H1 (cell line): ENCODE measurements at regions not wholly inside any gene's neighbourhood (a gene's known extent, or its start where the extent isn't known, plus 50 kb on each side); places are given as distances from the start of the nearest gene placed in this dataset.

ENCODE experiments used
- CTCF ChIA-PET: fragments of 300-600 bp; sonication (Branson Sonifier 250); formaldehyde crosslinking; loops from one replicate; lab custom pipeline; 2021; ENCODE audit not compliant: partially characterized antibody; lab: Charles Lee
- POLR2A ChIA-PET: fragments of 300-600 bp; sonication (Branson Sonifier 250); formaldehyde crosslinking; loops from one replicate; lab custom pipeline; 2021; ENCODE audit warnings: inconsistent platforms; ENCODE audit not compliant: partially characterized antibody; lab: Charles Lee
- DNase-seq, 2 experiments: peaks; one replicate each; pipeline versions ENCODE4 v3.0.0 to v3.0.0-alpha.2; 2010 to 2022; ENCODE audit warnings: low spot score in 2 of 2, low read depth in 1 of 2, mixed read lengths in 1 of 2
- FAIRE-seq: peaks from 2 replicates; lab custom pipeline; 2011; peaks lifted over from hg19 to GRCh38; lab: Jason Lieb, UNC
- H2AFZ ChIP-seq: 2 replicates; pipeline ENCODE4 v1.8.1; 2012; ENCODE audit warnings: low read length, inconsistent platforms
- H2AK5ac ChIP-seq: 2 replicates; pipeline ENCODE4 v1.6.1; 2013; ENCODE audit warnings: low read depth, low read length
- H2BK120ac ChIP-seq: replicated peaks from 2 replicates; pipeline ENCODE3; 2013; ENCODE audit warnings: low read depth, low read length, inconsistent platforms
- H2BK12ac ChIP-seq: 2 replicates; pipeline ENCODE4 v1.6.1; 2013; ENCODE audit warnings: low read depth, low read length
- H2BK15ac ChIP-seq: 2 replicates; pipeline ENCODE4 v1.6.1; 2013; ENCODE audit warnings: low read length
- H2BK20ac ChIP-seq: 2 replicates; pipeline ENCODE4 v1.6.1; 2013; ENCODE audit warnings: low read length
- H2BK5ac ChIP-seq: 2 replicates; pipeline ENCODE4 v1.6.1; 2013; ENCODE audit warnings: low read depth, low read length
- H3K14ac ChIP-seq: 2 replicates; pipeline ENCODE4 v1.6.1; 2013; ENCODE audit warnings: inconsistent platforms; ENCODE audit not compliant: insufficient read length
- H3K18ac ChIP-seq: 2 replicates; pipeline ENCODE4 v1.6.1; 2013; ENCODE audit warnings: low read length; ENCODE audit errors: extremely low read depth
- H3K23ac ChIP-seq: 2 replicates; pipeline ENCODE4 v1.6.1; 2013; ENCODE audit warnings: inconsistent platforms; ENCODE audit not compliant: insufficient read length
- H3K23me2 ChIP-seq: 2 replicates; pipeline ENCODE4 v1.6.1; 2013; ENCODE audit warnings: low read depth, low read length
- H3K27ac ChIP-seq: 2 replicates; pipeline ENCODE4 v1.6.1; 2011; ENCODE audit warnings: low read depth, low read length, inconsistent platforms
- H3K27me3 ChIP-seq, 4 experiments: replicated peaks in 1 of 4; 1 replicate in 1 of 4; 2 replicates in 3 of 4; pipeline versions ENCODE4 v1.6.1 to v1.8.1; 2011 to 2013; ENCODE audit warnings: low read length in 3 of 4, mild to moderate bottlenecking in 3 of 4, inconsistent platforms in 2 of 4, mixed read lengths in 2 of 4, moderate library complexity in 1 of 4; ENCODE audit not compliant: control insufficient read depth in 3 of 4, insufficient read depth in 3 of 4; ENCODE audit errors: extremely low read depth in 1 of 4
- H3K36me3 ChIP-seq, 4 experiments: 2 replicates each; pipeline versions ENCODE4 v1.6.1 to v1.8.1; 2011 to 2013; ENCODE audit warnings: mild to moderate bottlenecking in 4 of 4, low read length in 3 of 4, moderate library complexity in 2 of 4, control low read depth in 1 of 4, inconsistent platforms in 1 of 4; ENCODE audit not compliant: insufficient read depth in 4 of 4, control insufficient read depth in 2 of 4
- H3K4ac ChIP-seq: replicated peaks from 2 replicates; pipeline ENCODE3; 2013; ENCODE audit warnings: low read length, low read depth, mixed read lengths, inconsistent platforms; ENCODE audit not compliant: insufficient read length
- H3K4me1 ChIP-seq, 4 experiments: replicated peaks in 1 of 4; 1 replicate in 1 of 4; 2 replicates in 3 of 4; pipeline versions ENCODE4 v1.6.1 to v1.8.1; 2011 to 2013; ENCODE audit warnings: low read length in 3 of 4, inconsistent platforms in 2 of 4, mixed read lengths in 1 of 4; ENCODE audit not compliant: insufficient read depth in 4 of 4, control insufficient read depth in 3 of 4
- H3K4me2 ChIP-seq, 2 experiments: 2 replicates each; pipeline versions ENCODE4 v1.6.1 to v1.8.1; 2011 to 2013; ENCODE audit warnings: low read depth in 2 of 2, low read length in 2 of 2, control low read depth in 1 of 2, inconsistent platforms in 1 of 2, mild to moderate bottlenecking in 1 of 2; ENCODE audit not compliant: insufficient read depth in 1 of 2
- H3K4me3 ChIP-seq, 4 experiments: fragments of 200-600, 300-600 bp in 1 of 4; sonication (generic), shearing (Covaris generic), sonication (Bioruptor Twin) in 1 of 4; 2 replicates each; pipeline versions ENCODE4 v1.5.1 to v1.8.1; 2011 to 2016; ENCODE audit warnings: low read length in 4 of 4, low read depth in 3 of 4, control low read depth in 2 of 4, inconsistent platforms in 2 of 4, mild to moderate bottlenecking in 2 of 4, mixed read lengths in 1 of 4, moderate library complexity in 1 of 4; ENCODE audit not compliant: insufficient read depth in 2 of 4; ENCODE audit errors: extremely low read depth in 1 of 4
- H3K56ac ChIP-seq: replicated peaks from 2 replicates; pipeline ENCODE3; 2013; ENCODE audit warnings: low read depth, mild to moderate bottlenecking, mixed read lengths, low read length, inconsistent platforms; ENCODE audit not compliant: insufficient read length
- H3K79me1 ChIP-seq: 2 replicates; pipeline ENCODE4 v1.6.1; 2013; ENCODE audit warnings: low read depth, low read length, control low read depth
- H3K79me2 ChIP-seq, 2 experiments: 2 replicates each; pipeline versions ENCODE4 v1.6.1 to v1.8.1; 2012 to 2013; ENCODE audit warnings: low read length in 2 of 2, mild to moderate bottlenecking in 2 of 2, inconsistent platforms in 1 of 2; ENCODE audit not compliant: insufficient read depth in 2 of 2, control insufficient read depth in 1 of 2
- H3K9ac ChIP-seq, 4 experiments: replicated peaks in 1 of 4; 1 replicate in 1 of 4; 2 replicates in 3 of 4; pipeline versions ENCODE4 v1.6.1 to v1.8.1; 2011 to 2013; ENCODE audit warnings: low read depth in 3 of 4, low read length in 3 of 4, control low read depth in 2 of 4, mild to moderate bottlenecking in 2 of 4, moderate library complexity in 2 of 4, inconsistent platforms in 1 of 4; ENCODE audit errors: extremely low read depth in 1 of 4
- H3K9me3 ChIP-seq, 2 experiments: 2 replicates each; pipeline versions ENCODE4 v1.6.1 to v1.8.1; 2012 to 2013; ENCODE audit warnings: mild to moderate bottlenecking in 2 of 2, moderate library complexity in 2 of 2, control low read depth in 1 of 2, inconsistent platforms in 1 of 2, low read depth in 1 of 2, low read length in 1 of 2, mixed read lengths in 1 of 2; ENCODE audit not compliant: insufficient read depth in 2 of 2
- H4K20me1 ChIP-seq, 2 experiments: replicated peaks in 1 of 2; 2 replicates each; pipeline versions ENCODE3 to v1.8.1; 2011 to 2013; ENCODE audit warnings: inconsistent platforms in 2 of 2, low read length in 2 of 2, mild to moderate bottlenecking in 1 of 2; ENCODE audit not compliant: insufficient read depth in 2 of 2, control insufficient read depth in 1 of 2
- H4K5ac ChIP-seq: 2 replicates; pipeline ENCODE4 v1.6.1; 2013; ENCODE audit warnings: low read length, low read depth, mixed read lengths, inconsistent platforms; ENCODE audit not compliant: insufficient read length
- H4K8ac ChIP-seq: 2 replicates; pipeline ENCODE4 v1.8.0; 2013; ENCODE audit warnings: mild to moderate bottlenecking, moderate library complexity, low read length, inconsistent platforms; ENCODE audit not compliant: insufficient read depth; ENCODE audit errors: extremely low read depth
- H4K91ac ChIP-seq: replicated peaks from 2 replicates; pipeline ENCODE3; 2013; ENCODE audit warnings: low read length, mixed read lengths, inconsistent platforms; ENCODE audit not compliant: insufficient read length
- ASH2L ChIP-seq: fragments of 200-600, 300-600 bp; sonication (generic); IDR thresholded peaks from one replicate; pipeline ENCODE4 v1.7.1; 2017; ENCODE audit warnings: low read length
- EZH2 ChIP-seq: fragments of 200-600 bp; sonication (generic); IDR thresholded peaks from 2 replicates; pipeline ENCODE4 v1.7.1; 2012; ENCODE audit warnings: low read depth, mild to moderate bottlenecking, moderate library complexity, low read length, inconsistent platforms; ENCODE audit not compliant: severe bottlenecking
- GTF2F1 ChIP-seq: IDR thresholded peaks from 2 replicates; pipeline ENCODE4 v1.6.1; 2012; ENCODE audit warnings: low read depth, low read length, improper control_type of control experiment, borderline replicate concordance
- KDM1A ChIP-seq: fragments of 200-600, 300-600 bp; sonication (generic); IDR thresholded peaks from 2 replicates; pipeline ENCODE4 v1.7.1; 2016; ENCODE audit warnings: mild to moderate bottlenecking, low read length, borderline replicate concordance
- KDM4A ChIP-seq: IDR thresholded peaks from one replicate; pipeline ENCODE4 v1.7.1; 2012; ENCODE audit warnings: low read depth, mild to moderate bottlenecking, moderate library complexity, low read length, inconsistent platforms; ENCODE audit not compliant: severe bottlenecking
- RXRA ChIP-seq: IDR thresholded peaks from 2 replicates; pipeline ENCODE4 v1.6.1; 2011; ENCODE audit warnings: low read depth, mild to moderate bottlenecking, low read length, moderate library complexity; ENCODE audit not compliant: insufficient read depth
- SAP30 ChIP-seq: fragments of 300-600 bp; sonication (generic); IDR thresholded peaks from 2 replicates; pipeline ENCODE4 v1.7.1; 2012; ENCODE audit warnings: low read length, moderate library complexity, mild to moderate bottlenecking, inconsistent platforms; ENCODE audit not compliant: insufficient read depth, insufficient replicate concordance
- SP2 ChIP-seq: IDR thresholded peaks from 2 replicates; pipeline ENCODE4 v1.6.1; 2012; ENCODE audit warnings: mild to moderate bottlenecking, low read length, inconsistent platforms
- WGBS, 2 experiments: shearing (Covaris generic) in 1 of 2; methylation state at CpG; one replicate each; pipeline versions ENCODE4 v1.1.6 to v1.1.7; 2013 to 2015; ENCODE audit warnings: low lambda C conversion rate in 2 of 2, mixed read lengths in 2 of 2, inconsistent platforms in 1 of 2, low coverage in 1 of 2, missing lambda C conversion rate in 1 of 2; ENCODE audit not compliant: insufficient replicate concordance in 2 of 2, insufficient coverage in 1 of 2, insufficient read length in 1 of 2; ENCODE audit errors: extremely low coverage in 1 of 2, missing lambda C conversion rate in 1 of 2; 5-methylcytosine and 5-hydroxymethylcytosine counted together

GRCh38 chrX:69263251-69263820 lies 98.1 kb upstream of the PJA1 start:
- no peak overlapping the region for H3K56ac ChIP-seq
- no peak overlapping the region for H3K27ac ChIP-seq
- no peak overlapping the region for H2BK15ac ChIP-seq
- H3K4me3 ChIP-seq: peak overlapping the region in 1 of 4 experiments; percentile 15; a peak in 2 of 8 replicates
- no peak overlapping the region for H4K5ac ChIP-seq
- H3K18ac ChIP-seq: no peak overlapping the region
- H3K27me3 ChIP-seq: peaks cover 34 to 72% (median 69%) of the 10 kb centered on the region in 4 experiments
- no peak overlapping the region for H3K4ac ChIP-seq
- H2AFZ ChIP-seq: no peak overlapping the region
- no peak overlapping the region for H2BK120ac ChIP-seq
- no peak overlapping the region for H3K14ac ChIP-seq
- H3K4me2 ChIP-seq: peak overlapping the region; percentile 43 to 67
- peaks cover 2 to 14% (median 6%) of the 10 kb centered on the region in 4 experiments; a peak in 5 of 7 replicates for H3K4me1 ChIP-seq
- no peaks in the 10 kb centered on the region for H3K9me3 ChIP-seq
- CTCF ChIA-PET: interaction anchor here (0.8 to 2.9 kb wide), 5 partner anchors 9 to 441 kb away, joined by 5 to 17 read pairs (median 7); no protein-coding TSS in a partner anchor
- H3K79me1 ChIP-seq: no peaks in the 10 kb centered on the region
- no peak overlapping the region for H3K9ac ChIP-seq
- H2BK20ac ChIP-seq: no peak overlapping the region
- POLR2A ChIA-PET: interaction anchor here (0.6 to 1.1 kb wide), 2 partner anchors 17 to 417 kb away, joined by 3 read pairs; no protein-coding TSS in a partner anchor
- H3K79me2 ChIP-seq: no peaks in the 10 kb centered on the region
- no peak overlapping the region for H4K91ac ChIP-seq
- TF ChIP-seq GTF2F1 (no peak), SP2 (no peak), ASH2L (no peak), SAP30 (no peak), RXRA (no peak), KDM1A (no peak), KDM4A (no peak), EZH2 (no peak)
- H3K23ac ChIP-seq: no peak overlapping the region
- H2BK5ac ChIP-seq: no peak overlapping the region
- DNase-seq (no peak), FAIRE-seq (no peak)
- no peak overlapping the region for H4K8ac ChIP-seq
- no peak overlapping the region for H2AK5ac ChIP-seq
- H2BK12ac ChIP-seq: 0 out of 2 replicates have a peak overlapping the region, but pooled peaks have one; percentile 17
- no peaks in the 10 kb centered on the region for H3K36me3 ChIP-seq
- peaks cover 0 to 2% of the 10 kb centered on the region in 2 experiments for H4K20me1 ChIP-seq
- 7% methylated on average over 3 of the region's 3 CpGs; no CpG with 5 or more reads in 1 of the 2 experiments for WGBS, 2 experiments
- no peaks in the 10 kb centered on the region for H3K23me2 ChIP-seq
